Hematopoietic multipotent progenitor cell treated with erythropoietin and hydrocortisone succinate and interleukin-3 and kit ligand, for 8 days (in vitro differentiated cells): ENCODE measurements at regions not wholly inside any gene's neighbourhood (a gene's known extent, or its start where the extent isn't known, plus 50 kb on each side); places are given as distances from the start of the nearest gene placed in this dataset.

ENCODE experiments used
- DNase-seq: peaks from one replicate; pipeline ENCODE4 v3.0.0-alpha.2; 2015

DNA sequence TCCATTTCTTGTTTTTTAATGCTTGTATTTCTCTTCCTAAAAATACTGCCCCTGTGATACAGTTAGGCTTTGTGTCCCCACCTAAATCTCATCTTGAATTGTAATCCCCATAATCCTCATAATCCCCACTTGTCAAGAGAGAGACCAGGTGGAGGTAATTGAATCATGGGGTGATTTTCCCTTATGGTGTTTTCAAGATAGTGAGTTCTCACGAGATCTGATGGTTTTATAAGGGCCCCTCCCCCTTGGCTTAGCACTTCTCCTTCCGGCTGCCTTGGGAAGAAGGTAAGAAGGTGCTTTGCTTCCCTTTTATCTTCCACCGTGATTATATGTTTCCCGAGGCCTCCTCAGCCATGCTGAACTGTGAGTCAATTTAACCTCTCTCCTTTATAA, 227.4 kb downstream of the MAN2A1 start:
- no peak for DNase-seq

DNA sequence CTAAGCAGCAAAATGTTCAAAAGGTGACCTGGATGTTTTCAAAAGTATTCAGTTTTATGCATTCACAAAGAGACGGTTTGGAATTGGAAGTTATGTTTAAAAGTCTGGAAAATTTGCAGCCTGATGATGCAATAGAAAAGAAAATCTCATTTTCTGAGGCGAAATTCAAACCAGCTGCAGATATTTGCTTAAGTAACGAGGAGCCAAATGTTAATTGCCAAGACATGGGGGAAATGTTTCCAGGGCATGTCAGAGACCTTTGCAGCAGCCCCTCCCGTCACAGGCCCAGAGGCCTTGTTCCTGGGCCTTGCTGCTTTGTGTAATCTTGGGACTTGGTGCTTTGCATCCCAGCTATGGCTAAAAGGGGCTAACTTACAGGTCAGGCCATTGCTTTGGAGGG, 228.2 kb downstream of the MAN2A1 start:
- DNase-seq, result no peak

DNA sequence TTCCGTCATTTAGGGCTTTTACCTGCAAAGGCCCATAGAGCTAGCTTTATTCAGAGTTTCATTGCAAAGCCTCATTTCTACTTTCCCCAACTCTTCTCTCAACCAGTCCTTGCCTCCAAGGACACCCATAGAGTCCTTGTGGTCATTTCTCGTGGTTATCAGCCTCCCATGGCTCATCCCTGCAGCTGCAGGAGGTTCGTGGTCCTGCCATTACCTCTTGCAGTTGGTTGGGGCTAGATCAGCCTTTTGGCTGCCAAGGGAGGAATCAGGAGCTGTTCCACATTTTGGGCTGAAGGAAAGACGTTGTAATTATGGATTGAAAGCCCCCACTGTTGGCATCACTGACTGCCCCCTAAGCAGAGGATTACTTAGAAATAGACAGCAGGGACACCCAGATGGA, 231.0 kb downstream of the MAN2A1 start:
- no peak for DNase-seq

DNA sequence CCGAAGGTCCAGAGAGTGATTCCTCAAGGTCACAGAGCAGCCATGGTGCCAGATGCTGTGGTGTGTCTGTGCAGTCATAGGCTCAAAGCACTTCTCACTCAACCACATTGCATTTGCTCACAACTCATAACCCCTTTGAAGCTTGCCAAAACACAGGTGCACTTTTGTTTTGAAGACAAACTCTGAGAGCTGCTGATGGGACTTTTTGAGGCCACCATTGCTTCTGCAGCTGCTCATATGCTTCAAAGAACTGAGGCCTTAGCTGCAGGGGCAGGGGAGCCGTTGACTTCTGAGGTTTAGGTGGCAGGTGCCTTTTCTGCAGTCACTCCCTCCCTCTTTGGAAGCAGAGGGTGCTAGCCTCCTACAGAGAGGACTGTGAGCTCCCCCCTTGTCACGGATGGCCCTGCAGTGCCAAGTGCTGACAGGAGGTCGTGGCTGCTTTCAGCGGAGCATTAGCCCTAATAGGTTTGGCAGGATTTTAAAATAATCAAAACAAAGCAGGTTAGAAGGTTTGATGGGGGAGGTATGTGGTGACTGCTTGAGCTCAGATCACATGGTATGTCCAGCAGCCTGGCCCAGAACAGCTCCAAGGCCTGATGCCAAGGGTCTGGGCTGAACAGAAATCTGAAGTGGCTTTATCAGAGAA, 232.1 kb downstream of the MAN2A1 start:
- DNase-seq, result no peak

DNA sequence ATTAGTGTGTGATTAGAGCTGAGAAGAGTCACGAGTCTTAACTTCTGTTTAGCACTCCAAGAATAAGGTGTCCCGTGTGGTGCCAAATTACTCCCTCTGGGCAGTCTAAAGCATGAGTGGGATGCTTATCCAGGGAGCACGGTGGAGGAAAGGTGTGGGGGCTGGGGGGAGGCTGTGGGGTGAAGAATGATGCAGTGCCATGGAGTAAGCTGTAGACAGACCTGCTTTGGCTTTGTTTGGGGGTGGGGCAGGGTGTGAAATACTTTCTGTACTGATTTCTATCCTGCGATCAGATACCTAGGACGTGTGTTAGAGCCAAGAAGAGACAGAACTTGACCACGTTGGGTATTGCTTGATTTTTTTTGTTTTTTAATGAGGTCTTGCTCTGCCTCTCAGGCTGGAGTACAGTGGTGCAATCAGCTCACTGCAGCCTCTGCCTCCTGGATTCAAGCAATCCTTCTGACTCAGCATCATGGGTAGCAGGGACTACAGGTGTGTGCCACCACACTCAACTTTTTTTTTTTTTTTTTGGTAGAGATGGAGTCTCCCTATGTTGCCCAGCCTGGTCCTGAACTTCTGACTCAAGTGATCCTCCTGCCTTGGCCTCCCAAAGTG, 232.8 kb downstream of the MAN2A1 start:
- DNase-seq, result no peak

DNA sequence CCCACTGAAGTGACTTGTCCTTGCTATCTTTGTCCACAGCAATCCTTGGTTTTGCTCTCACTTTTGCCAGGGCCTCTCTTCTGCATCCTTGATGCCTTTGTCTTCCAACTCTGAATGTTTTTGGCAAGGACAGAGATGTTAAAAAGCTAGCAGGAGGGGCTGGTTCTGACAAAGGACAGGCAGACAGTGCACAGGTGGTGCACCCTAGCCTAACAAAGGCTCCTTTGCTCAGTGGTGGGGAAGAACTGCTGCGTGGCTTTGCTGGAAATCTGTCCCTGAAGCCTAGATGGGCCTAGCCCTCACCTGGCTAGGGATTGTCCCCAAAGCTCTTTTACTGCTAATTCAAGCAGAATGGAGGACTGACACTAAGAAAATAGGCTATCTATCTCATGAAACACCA, 233.5 kb downstream of the MAN2A1 start:
- no peak for DNase-seq

DNA sequence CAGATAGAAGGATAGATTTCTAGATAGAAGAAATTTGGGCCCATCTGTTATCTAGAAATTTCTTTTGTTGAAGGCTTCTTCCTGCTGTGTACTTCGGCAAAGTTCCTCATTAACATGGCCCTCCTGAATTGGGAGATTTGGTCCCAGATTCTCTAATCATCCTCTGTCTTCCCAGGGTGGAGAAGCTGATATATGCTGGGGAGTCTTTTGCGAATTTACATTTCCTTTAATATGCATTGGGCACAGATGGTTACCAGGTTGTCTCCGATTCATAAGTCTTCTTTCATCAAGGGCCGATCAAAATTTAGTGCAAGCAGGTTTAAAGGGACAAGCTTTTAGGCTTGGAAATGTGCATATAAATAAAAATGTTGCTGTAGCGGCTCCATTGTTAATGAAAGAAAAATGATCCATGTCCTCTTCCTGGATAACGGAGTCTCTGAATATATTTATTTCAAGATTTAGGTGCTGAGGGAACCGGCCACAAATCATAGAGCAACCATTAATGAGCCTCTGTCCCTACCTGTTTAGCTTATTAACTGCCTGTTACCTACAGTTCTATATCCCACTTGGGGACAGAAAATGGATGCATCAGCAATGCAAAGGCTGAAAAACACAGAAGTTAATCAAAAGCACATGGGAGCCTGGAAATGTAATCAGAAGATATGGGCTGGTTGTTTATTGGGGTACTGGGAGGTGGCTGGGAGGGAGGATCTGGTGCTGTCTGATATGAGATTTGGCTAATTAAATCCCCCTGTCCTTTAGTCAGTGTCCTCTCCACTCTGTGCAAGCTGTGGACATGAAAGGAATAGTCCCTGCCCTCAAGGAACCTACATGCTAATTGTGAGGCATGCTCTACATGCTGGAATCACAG, 234.7 kb downstream of the MAN2A1 start:
- DNase-seq, result no peak

DNA sequence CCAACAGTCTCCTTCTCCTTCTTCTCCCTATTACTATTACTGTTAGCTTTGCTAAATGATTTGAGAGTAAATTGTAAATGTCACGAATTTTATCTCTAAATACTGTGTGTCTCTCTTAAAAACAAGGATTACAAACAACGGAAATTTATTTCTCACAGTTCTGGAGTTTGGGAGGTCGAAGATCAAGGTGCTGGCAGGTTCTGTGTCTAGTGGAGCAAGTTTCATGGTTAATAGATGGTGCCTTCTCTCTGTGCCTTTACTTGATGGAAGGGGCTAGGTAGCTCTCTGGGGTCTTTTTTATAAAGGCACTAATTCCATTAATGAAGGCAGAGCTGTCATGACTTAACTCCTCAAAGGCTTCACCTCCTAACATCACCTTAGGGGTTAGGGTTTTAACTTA, 237.9 kb downstream of the MAN2A1 start:
- no peak for DNase-seq

DNA sequence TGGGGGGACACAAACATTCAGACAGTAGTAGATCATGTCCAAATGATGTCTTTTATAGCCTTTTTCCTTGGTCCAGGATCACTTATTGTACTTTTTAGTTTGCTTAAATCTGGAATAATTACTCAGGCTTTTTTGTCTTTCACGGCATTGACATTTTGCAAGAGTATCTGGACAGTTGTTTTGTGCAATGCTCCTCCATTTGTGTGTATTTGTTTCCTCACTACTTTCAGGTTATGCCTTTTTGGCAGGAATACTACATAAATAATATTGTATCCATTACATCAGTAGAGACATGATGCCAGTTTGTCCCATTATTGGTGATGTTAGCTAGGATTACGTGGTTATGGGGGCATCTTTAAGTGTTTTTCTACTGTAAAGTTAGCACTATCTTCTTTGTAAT, 238.3 kb downstream of the MAN2A1 start:
- DNase-seq, result no peak

DNA sequence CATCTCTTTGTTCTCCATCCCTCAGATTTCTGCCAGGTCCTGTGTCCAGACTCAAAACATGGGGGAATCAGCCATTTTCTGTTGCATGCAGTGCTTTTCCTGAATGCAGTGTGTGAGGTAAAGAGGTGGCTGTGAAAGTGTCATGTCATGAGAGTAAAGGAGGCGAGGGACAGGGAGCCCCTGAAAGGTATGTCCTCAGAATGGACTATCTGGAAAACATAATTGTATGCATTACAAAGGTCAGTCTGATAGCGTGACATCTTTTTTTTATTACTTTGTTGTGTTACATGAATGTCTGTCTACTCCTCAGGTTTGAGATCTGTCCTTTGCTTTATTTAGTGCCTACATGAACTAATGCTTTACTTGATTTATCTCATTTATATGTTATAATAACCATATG, 239.1 kb downstream of the MAN2A1 start:
- no peak for DNase-seq

DNA sequence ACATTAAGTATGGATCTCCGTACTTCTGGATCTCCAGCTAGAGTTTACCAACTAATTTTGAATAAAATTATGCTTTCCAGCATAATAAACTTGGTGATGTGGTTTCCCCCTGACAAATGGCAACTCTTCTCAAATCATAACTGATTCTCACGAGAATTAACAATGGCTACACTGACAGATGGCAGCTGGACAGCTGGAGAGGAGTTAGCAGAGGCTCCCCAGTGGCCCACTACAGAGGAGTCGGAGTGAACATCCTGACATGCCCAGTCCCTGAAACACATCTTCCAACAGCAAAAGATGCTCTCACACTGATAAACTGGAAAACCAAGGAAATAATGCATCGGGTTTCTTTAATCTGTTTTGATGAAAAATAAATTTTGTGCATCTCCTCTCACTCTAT, 239.6 kb downstream of the MAN2A1 start:
- no peak for DNase-seq

DNA sequence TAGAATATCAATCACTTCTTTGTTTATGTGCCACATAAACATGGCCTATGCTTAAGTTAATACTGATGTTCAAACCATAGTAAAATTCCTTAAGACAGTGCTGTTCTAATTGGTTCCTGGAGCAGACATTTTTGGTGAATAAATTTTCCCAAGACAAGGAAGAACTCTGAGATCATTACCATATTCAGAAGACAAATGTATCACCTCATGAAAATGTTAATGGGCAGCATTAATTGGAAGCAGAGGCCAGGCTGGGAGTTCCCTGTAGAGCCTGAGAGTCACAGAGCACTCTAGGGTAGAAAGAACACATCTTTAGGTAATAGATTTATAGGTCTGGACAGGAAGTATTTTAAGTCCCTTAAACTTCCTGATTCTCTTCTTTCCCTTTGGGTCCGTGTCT, 240.2 kb downstream of the MAN2A1 start:
- DNase-seq, result no peak

DNA sequence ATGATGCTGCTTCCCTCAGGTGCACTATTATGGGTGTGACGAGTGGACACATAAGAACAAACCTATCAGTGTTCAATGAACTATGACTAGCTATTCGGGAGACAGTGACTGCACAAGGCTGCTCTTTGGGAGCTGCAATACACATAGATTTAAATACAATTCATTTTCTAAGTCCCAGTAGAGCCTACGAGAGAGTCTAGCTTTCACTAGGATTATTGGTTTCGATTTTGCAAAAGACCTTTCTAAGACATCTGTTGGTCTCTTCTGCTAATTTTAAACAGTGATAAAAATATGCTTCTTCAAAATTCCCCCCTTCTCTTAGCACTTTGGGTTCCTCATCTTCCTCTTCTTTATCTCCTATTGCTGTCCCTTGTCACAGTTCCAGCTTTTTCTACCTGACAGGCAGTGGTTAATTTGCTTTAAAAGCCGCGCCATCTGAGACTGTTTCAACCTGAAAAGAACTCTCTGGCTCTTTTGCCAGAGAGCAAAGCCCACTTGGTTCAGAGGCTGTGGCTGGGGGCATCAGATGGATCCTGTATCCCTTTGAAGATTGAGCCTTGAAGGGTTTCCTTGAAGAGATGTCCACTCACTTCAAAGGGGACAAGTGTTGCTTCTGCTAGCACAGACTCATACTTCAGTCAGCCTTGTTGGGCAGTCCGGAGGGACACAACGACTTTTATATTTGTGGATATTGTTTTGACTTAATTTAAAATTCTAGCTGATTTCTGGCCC, 241.5 kb downstream of the MAN2A1 start:
- DNase-seq, result no peak

DNA sequence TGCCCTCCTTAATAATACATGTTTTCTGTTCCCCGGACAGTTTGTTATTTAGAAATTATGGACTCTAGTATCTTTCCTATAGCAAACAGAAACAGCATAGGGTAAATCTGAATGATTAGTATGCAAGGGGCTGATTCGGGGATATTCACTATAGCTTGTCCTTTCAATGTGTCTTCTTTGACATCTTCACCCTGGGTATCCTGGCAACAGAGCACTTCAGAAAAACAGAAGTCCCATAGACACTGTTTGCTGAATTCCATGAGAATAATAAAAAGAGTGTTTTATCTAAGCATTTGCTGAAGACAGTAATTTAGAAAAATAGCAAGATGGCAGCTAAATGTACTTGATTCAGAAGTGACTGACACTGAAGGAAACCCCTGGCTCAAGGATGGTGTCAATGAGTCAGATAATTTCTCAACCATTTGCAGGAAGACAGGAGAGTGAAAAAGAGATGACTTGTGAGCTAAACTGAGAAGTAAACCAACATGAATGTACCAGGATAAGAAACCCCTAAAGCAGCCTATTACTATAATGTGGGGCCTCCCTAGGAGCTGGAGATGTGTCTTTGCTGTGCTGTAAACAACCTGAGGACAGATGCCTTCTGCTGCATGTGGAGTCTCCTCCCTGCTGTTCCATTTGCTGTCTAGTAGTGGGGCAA, 246.2 kb downstream of the MAN2A1 start:
- no peak for DNase-seq

DNA sequence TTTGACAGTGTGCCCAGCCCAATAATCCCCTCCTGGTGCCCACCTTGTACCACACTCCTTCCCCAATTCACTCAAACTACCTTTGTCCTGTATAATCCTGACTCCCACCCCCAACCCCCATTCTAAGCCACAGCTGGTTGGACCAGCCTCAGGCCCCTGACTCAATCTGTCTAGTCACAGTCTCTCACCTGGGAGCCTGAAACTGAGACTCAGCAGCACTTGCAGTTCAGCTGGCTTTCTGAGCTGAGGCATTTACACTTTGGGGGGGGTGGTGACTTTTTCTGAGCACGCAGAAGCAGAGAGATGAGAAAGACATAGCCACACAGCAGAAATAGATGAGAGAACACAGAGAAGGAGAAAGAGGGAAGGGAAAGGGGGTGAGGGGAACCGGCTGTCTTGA, 247.3 kb downstream of the MAN2A1 start:
- DNase-seq, result no peak

DNA sequence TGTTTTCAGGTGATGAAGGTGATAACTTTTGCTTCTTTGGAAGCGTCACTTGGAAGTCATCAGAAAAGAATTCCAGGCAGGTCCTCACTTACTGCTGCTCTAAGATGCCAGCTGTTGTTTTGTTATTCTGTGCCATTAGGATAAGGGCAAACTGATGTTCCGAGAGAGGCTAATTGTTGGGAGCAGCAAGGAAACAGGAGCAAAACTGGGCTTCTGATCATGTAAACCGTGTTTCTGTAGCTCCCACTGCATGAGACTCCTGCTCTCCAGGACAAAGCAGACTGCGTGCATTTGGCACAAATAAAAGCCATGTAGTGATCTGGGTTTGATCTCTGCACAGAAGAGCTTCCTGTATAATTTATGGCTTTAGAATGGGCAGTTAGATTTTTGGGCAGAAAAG, 248.2 kb downstream of the MAN2A1 start:
- no peak for DNase-seq

DNA sequence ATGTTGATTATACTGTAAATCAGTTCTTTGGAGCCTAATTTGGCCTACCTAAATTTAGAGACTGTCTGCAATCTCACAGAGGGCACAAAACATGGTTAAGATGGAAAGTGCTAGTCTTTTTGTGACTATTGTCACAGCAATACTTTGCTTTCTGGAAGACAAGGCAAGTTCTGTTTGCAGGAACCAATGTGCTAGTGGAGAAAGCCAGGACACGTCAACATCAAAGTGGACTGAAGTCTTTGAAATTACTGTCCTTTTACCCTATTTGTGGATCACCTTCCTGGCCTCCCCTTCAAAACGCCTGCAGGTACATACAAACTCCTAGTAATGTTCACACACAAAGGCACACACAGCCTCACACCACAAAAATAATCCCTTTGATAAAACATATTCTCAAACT, 248.7 kb downstream of the MAN2A1 start:
- DNase-seq, result no peak

DNA sequence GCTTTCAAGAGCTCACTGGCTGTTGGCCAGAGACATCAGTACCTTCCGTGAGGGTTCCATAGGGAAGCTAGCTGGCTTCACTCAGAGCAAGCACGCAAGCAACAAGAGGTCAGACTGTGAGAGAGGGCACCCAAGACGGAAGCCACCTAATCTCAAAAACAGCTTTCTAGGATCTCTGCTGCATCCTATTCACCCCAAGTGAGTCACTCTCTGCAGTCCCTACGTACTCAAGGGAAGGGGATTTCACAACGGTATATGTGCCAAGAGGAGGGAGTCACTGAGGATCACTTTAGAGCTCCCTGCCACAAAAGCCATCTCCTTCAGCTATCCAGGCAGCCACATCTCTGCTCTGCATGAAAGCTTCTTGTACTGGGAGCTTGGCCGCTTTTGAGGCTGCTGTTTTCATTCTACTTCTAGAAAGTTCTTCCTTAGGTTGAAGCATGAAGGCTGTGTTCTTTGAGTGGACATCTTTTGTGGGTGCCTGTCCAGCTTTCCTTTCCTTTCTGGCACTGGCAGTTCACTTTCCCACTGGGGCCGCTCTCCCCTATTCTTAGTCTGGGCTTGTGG, 249.5 kb downstream of the MAN2A1 start:
- DNase-seq, result no peak

DNA sequence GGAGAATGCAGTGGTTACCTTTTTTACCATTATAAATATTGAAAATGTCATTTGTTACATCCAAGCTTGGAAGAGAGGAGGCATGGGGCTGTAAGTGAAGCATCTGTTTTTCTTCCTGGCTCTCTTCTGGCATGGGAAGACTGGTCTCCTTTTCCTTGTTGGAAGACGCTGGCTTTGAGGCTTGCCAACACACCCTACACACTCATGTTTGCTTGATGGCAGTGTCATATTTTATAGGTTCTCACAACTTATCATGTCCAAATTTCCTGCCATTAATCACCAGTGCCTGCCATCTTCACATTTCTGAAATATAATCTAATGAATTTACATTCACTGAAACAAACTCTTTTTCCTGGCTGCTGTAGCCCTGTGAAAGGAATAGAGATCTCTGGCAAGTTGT, 252.9 kb downstream of the MAN2A1 start:
- no peak for DNase-seq

DNA sequence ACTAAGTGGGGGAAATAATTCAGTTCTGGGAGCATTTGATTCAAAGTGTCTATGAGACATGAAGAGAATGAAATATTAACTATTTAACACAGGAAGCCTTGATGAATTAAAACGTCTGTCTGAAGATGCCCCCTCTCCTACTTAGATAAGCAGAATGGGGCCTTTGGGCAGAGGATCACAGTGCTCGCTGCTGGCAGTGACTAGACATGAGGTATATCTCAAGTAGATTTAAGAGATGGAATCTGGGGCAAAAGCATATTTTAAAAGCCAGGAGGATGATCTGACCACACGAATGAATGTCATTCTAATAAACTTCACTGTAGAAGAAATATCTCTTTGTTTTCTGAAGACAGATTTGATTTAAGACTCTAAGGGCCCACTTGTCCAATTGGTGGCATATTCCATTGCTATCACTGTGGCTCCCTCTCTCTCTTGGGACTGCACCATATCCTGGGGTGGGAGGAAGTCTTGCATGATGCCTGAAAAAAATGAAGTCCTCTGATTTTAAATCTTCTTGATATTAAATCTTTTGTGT, 254.0 kb downstream of the MAN2A1 start:
- DNase-seq, result no peak

DNA sequence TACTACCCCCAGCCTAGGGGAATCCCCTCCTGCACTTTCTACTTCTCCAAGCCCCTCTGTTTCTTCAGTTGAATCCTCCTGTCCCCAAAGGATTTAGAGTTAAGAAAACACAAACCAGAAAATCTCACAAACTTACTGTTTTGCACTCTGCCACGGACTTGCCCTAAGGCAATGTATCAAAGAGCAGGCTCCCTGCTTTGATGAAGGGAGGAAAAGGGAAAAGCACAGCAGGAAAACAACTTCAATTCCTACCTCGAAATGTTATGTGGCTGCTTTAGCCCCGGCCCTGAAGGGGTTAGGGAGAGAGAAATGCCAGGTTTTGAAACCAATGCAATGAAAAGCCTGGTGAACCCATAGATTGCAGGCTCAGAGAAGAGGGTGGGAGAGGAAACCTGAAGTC, 254.7 kb downstream of the MAN2A1 start:
- no peak for DNase-seq

DNA sequence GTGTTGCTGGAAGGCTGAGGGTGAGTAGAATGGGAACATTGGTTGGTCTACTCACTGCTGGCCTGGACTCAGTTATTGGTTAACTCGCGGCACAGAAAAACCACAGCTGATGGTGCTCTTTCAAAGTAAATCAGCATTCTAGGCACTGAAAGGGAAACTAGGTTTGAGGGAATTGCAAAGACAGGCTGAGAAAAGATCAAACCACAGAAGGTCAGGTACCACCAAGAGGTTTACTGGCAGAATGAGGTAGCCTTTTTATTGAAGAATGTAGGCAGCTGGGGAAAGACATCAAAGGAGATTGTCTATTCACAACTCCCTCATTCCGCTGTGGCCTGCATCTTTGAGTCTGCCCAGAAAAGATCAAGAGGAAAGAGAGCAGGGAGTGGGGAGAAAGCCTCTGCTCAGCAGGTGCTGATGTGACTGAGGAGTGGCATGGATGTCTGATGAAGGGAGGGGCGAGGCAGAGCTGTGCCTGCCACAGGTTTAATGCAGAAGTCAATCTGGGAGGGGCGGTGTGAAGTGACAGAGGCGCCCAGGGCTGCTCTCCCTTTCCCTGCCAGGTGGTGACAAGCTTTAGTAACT, 255.5 kb downstream of the MAN2A1 start:
- no peak for DNase-seq
